NCI-H1930 (cell line): ENCODE measurements at regions not wholly inside any gene's neighbourhood (a gene's known extent, or its start where the extent isn't known, plus 50 kb on each side); places are given as distances from the start of the nearest gene placed in this dataset.

Experiments
- DNase-seq, 2 experiments: peaks; one replicate each; lab custom pipeline; 2025; lab: John Stamatoyannopoulos, UW

GRCh38 chr1:98422816-98423215 lies 238.7 kb upstream of the SNX7 start:
- DNase-seq, result no peak

GRCh38 chr1:98421085-98421435 lies 240.5 kb upstream of the SNX7 start:
- peak; percentile 5 to 43 for DNase-seq

- no peak for DNase-seq
Measured at GRCh38 chr1:98420376-98421084, 241.0 kb upstream of the SNX7 start.

GRCh38 chr1:98417820-98418219 lies 243.7 kb upstream of the SNX7 start:
- DNase-seq, result no peak

- DNase-seq, result peak; percentile 60 to 61
Measured at GRCh38 chr1:98410082-98410481, 251.4 kb upstream of the SNX7 start.

- no peak for DNase-seq
Measured at GRCh38 chr1:98406352-98407088, 255.0 kb upstream of the SNX7 start.

GRCh38 chr1:98405581-98406074 lies 255.9 kb upstream of the SNX7 start:
- no peak for DNase-seq

- DNase-seq, result no peak
Measured at GRCh38 chr1:98404866-98405265, 256.7 kb upstream of the SNX7 start.

- no peak for DNase-seq
Measured at GRCh38 chr1:98403963-98404480, 257.5 kb upstream of the SNX7 start.

- DNase-seq, result no peak
Measured at GRCh38 chr1:98402860-98403259, 258.7 kb upstream of the SNX7 start.

GRCh38 chr1:98400446-98400845 lies 261.1 kb upstream of the SNX7 start:
- no peak for DNase-seq

- no peak for DNase-seq
Measured at GRCh38 chr1:98399218-98399617, 262.3 kb upstream of the SNX7 start.

GRCh38 chr1:98398649-98399048 lies 262.9 kb upstream of the SNX7 start:
- no peak for DNase-seq

- DNase-seq, result no peak
Measured at GRCh38 chr1:98398092-98398491, 263.4 kb upstream of the SNX7 start.

GRCh38 chr1:98393719-98394118 lies 267.8 kb upstream of the SNX7 start:
- DNase-seq, result no peak

GRCh38 chr1:98391175-98391574 lies 270.3 kb upstream of the SNX7 start:
- DNase-seq, result no peak

GRCh38 chr1:98389809-98390208 lies 271.7 kb upstream of the SNX7 start:
- DNase-seq, result no peak

GRCh38 chr1:98388441-98388840 lies 273.1 kb upstream of the SNX7 start:
- DNase-seq, result no peak

GRCh38 chr1:98387701-98388100 lies 273.8 kb upstream of the SNX7 start:
- no peak for DNase-seq

GRCh38 chr1:98386675-98387440 lies 274.7 kb upstream of the SNX7 start:
- no peak for DNase-seq

GRCh38 chr1:98385652-98386051 lies 275.9 kb upstream of the SNX7 start:
- no peak for DNase-seq

- DNase-seq, result no peak
Measured at GRCh38 chr1:98384461-98385141, 276.9 kb upstream of the SNX7 start.
